ENCODE measurements at regions not wholly inside any gene's neighbourhood (a gene's known extent, or its start where the extent isn't known, plus 50 kb on each side); places are given as distances from the start of the nearest gene placed in this dataset.

DNA sequence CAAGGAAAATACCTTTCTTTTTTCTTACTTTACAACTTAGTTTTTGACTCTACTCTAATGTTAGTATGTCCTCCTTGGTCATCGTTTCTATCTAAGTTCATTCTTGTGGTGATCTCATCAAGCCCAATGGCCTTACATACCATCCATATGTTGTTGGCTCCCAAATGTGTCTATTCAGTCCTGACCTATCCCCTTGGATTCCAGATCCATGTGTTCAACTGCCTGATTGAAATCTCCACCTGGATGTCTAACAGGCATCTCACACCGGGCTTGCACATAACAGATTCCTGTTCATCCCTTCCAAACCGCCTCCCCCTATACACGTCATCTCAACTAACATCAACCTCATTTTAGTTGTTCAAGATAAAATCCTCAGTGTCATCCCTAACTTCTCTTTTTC lies 382.6 kb downstream of the SOX2 start:
- DNase-seq (ENCODE audit: low spot score) = no peak
- Histone ChIP-seq H3K9me3 (ENCODE audit: low read length) (peaks cover 10% of the 10 kb centered on the region; the same call in 1 of the 2 replicates), H3K79me2 (ENCODE audit: insufficient read depth, low read depth, low read length) (no peaks in the 10 kb centered on the region), H3K27ac (ENCODE audit: low read depth, low read length, poor library complexity, severe bottlenecking) (no peak overlapping the region), H3K36me3 (ENCODE audit: insufficient read depth, low read length) (no peaks in the 10 kb centered on the region; the same call in 1 of the 2 replicates), H3K4me1 (ENCODE audit: insufficient read depth, low read length, poor library complexity, severe bottlenecking) (peaks cover 18% of the 10 kb centered on the region), H4K20me1 (ENCODE audit: insufficient read depth, low read length) (no peaks in the 10 kb centered on the region), H2AFZ (ENCODE audit: low read length) (peak overlapping the region; percentile 3; the same call in 1 of the 2 replicates), H3K4me2 (ENCODE audit: low read length) (no peak overlapping the region), H3K4me3 (ENCODE audit: low read depth, low read length, poor library complexity, severe bottlenecking) (no peak overlapping the region), H3K9me2 (ENCODE audit: insufficient read depth, low read length) (no peaks in the 10 kb centered on the region)
- TF ChIP-seq EZH2phosphoT487 (IDR thresholded peaks at IDR 0.05; ENCODE audit: borderline replicate concordance, low read depth, low read length) = no peak
- TF ChIP-seq, protein P1, sequence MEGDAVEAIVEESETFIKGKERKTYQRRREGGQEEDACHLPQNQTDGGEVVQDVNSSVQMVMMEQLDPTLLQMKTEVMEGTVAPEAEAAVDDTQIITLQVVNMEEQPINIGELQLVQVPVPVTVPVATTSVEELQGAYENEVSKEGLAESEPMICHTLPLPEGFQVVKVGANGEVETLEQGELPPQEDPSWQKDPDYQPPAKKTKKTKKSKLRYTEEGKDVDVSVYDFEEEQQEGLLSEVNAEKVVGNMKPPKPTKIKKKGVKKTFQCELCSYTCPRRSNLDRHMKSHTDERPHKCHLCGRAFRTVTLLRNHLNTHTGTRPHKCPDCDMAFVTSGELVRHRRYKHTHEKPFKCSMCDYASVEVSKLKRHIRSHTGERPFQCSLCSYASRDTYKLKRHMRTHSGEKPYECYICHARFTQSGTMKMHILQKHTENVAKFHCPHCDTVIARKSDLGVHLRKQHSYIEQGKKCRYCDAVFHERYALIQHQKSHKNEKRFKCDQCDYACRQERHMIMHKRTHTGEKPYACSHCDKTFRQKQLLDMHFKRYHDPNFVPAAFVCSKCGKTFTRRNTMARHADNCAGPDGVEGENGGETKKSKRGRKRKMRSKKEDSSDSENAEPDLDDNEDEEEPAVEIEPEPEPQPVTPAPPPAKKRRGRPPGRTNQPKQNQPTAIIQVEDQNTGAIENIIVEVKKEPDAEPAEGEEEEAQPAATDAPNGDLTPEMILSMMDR (conservative IDR thresholded peaks at IDR 0.05; ENCODE audit: low read length) = no peak
- ChIA-PET POLR2A (no interaction called here), CTCF (ENCODE audit: unreplicated experiment) (no interaction called here)
- intact Hi-C loops (cut with micrococcal nuclease; ENCODE audit: unreplicated experiment) = no loop called here
- no TSS peak for BruUV-seq (replicated peaks)

- no peak overlapping the region for H3K4me3 ChIP-seq (ENCODE audit: low read depth, low read length, poor library complexity, severe bottlenecking)
- H3K4me1 ChIP-seq (ENCODE audit: insufficient read depth, low read length, poor library complexity, severe bottlenecking) = no peaks in the 10 kb centered on the region
- H3K4me2 ChIP-seq (ENCODE audit: low read length) = no peak overlapping the region
- H3K9me3 ChIP-seq (ENCODE audit: low read length) = peaks cover 11% of the 10 kb centered on the region; the same call in 1 of the 2 replicates
- H4K20me1 ChIP-seq (ENCODE audit: insufficient read depth, low read length) = no peaks in the 10 kb centered on the region
- no peaks in the 10 kb centered on the region for H3K36me3 ChIP-seq (ENCODE audit: insufficient read depth, low read length)
- intact Hi-C loops (cut with micrococcal nuclease; ENCODE audit: unreplicated experiment) = no loop called here
- H3K79me2 ChIP-seq (ENCODE audit: insufficient read depth, low read depth, low read length) = no peaks in the 10 kb centered on the region
- TF ChIP-seq, protein P1 (conservative IDR thresholded peaks at IDR 0.05; ENCODE audit: low read length) = no peak
- no peak for TF ChIP-seq EZH2phosphoT487 (IDR thresholded peaks at IDR 0.05; ENCODE audit: borderline replicate concordance, low read depth, low read length)
- 0 out of 2 replicates have a peak overlapping the region, but pooled peaks have one; percentile 26 for H2AFZ ChIP-seq (ENCODE audit: low read length)
- H3K9me2 ChIP-seq (ENCODE audit: insufficient read depth, low read length) = no peaks in the 10 kb centered on the region
- no peak overlapping the region for H3K27ac ChIP-seq (ENCODE audit: low read depth, low read length, poor library complexity, severe bottlenecking)
- DNase-seq (ENCODE audit: low spot score) = no peak
- ChIA-PET CTCF (ENCODE audit: unreplicated experiment) (no interaction called here), POLR2A (no interaction called here)
- BruUV-seq (replicated peaks) = no TSS peak
These were observed 393.2 kb downstream of the SOX2 start for GRCh38 chr3:182104881-182105280.

DNA sequence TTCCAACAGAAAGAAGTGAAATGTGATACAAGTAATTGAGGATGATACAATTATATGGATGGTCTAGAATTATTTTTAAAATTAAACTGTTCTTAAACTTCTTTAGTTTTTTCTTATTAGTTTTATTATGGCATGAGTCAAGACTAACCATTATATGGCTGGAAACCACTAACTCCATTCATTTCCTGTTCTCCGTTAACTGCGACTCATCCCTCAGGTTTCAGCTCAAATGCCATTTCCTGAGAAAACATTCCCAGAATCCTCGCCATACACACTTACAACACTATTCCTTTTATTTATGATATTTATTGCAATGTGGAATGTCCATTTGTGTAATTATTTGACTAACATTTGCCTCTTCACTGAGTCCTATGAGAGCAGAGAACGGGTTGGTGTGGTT lies 394.1 kb downstream of the SOX2 start:
- no peak overlapping the region for H3K4me3 ChIP-seq (ENCODE audit: low read depth, low read length, poor library complexity, severe bottlenecking)
- TF ChIP-seq, protein P1 (conservative IDR thresholded peaks at IDR 0.05; ENCODE audit: low read length) = no peak
- TF ChIP-seq EZH2phosphoT487 (IDR thresholded peaks at IDR 0.05; ENCODE audit: borderline replicate concordance, low read depth, low read length) = no peak
- no peaks in the 10 kb centered on the region for H3K4me1 ChIP-seq (ENCODE audit: insufficient read depth, low read length, poor library complexity, severe bottlenecking)
- no peaks in the 10 kb centered on the region for H3K36me3 ChIP-seq (ENCODE audit: insufficient read depth, low read length)
- no peak overlapping the region for H2AFZ ChIP-seq (ENCODE audit: low read length)
- H3K79me2 ChIP-seq (ENCODE audit: insufficient read depth, low read depth, low read length) = no peaks in the 10 kb centered on the region
- ChIA-PET CTCF (ENCODE audit: unreplicated experiment) (no interaction called here), POLR2A (no interaction called here)
- no peaks in the 10 kb centered on the region for H4K20me1 ChIP-seq (ENCODE audit: insufficient read depth, low read length)
- no peak overlapping the region for H3K4me2 ChIP-seq (ENCODE audit: low read length)
- BruUV-seq (replicated peaks) = no TSS peak
- no peak for DNase-seq (ENCODE audit: low spot score)
- H3K9me2 ChIP-seq (ENCODE audit: insufficient read depth, low read length) = no peaks in the 10 kb centered on the region
- intact Hi-C loops (cut with micrococcal nuclease; ENCODE audit: unreplicated experiment) = no loop called here
- peaks cover 9% of the 10 kb centered on the region; the same call in 1 of the 2 replicates for H3K9me3 ChIP-seq (ENCODE audit: low read length)
- H3K27ac ChIP-seq (ENCODE audit: low read depth, low read length, poor library complexity, severe bottlenecking) = no peak overlapping the region
